OCI-LY7 (cell line): ENCODE measurements at regions not wholly inside any gene's neighbourhood (a gene's known extent, or its start where the extent isn't known, plus 50 kb on each side); places are given as distances from the start of the nearest gene placed in this dataset.

Experiments used
- BruUV-seq: library from RNA; stranded (reverse); fragments of 400-500 nt; replicated peaks from 2 replicates; lab custom pipeline; 2021; lab: Mats Ljungman, UMichigan
- CTCF ChIA-PET: fragments of 300-600 bp; sonication (Branson Sonifier 250); formaldehyde crosslinking; loops from one replicate; lab custom pipeline; 2022; ENCODE audit warnings: antibody characterized with exemption; ENCODE audit not compliant: unreplicated experiment; lab: Charles Lee
- POLR2A ChIA-PET: fragments of 300-600 bp; sonication (Branson Sonifier 250); formaldehyde crosslinking; loops from one replicate; lab custom pipeline; 2022; ENCODE audit warnings: antibody characterized with exemption; lab: Charles Lee
- DNase-seq: peaks from one replicate; pipeline ENCODE4 v3.0.0-alpha.2; 2015; ENCODE audit warnings: low spot score
- H2AFZ ChIP-seq: fragments of 200-600 bp; sonication (generic), shearing (Covaris generic); 2 replicates; pipeline ENCODE4 v1.6.1; 2014; ENCODE audit warnings: mild to moderate bottlenecking, antibody characterized with exemption, low read length, moderate library complexity
- H3K27ac ChIP-seq: fragments of 200-600 bp; sonication (generic); 2 replicates; pipeline ENCODE4 v1.5.1; 2014; ENCODE audit warnings: mixed run types, low read depth, mild to moderate bottlenecking, moderate library complexity, low read length, inconsistent platforms; ENCODE audit not compliant: poor library complexity, severe bottlenecking
- H3K36me3 ChIP-seq: fragments of 200-600 bp; sonication (generic); 2 replicates; pipeline ENCODE4 v1.6.1; 2014; ENCODE audit warnings: mild to moderate bottlenecking, antibody characterized with exemption, low read length, moderate library complexity, mixed read lengths; ENCODE audit not compliant: insufficient read depth
- H3K4me1 ChIP-seq: fragments of 200-600 bp; sonication (generic); 2 replicates; pipeline ENCODE4 v1.5.1; 2014; ENCODE audit warnings: mild to moderate bottlenecking, low read length; ENCODE audit not compliant: insufficient read depth, poor library complexity, severe bottlenecking
- H3K4me2 ChIP-seq: fragments of 200-600 bp; sonication (generic); 2 replicates; pipeline ENCODE4 v1.6.1; 2014; ENCODE audit warnings: mild to moderate bottlenecking, low read length
- H3K4me3 ChIP-seq: fragments of 200-600 bp; sonication (generic); 2 replicates; pipeline ENCODE4 v1.5.1; 2014; ENCODE audit warnings: mild to moderate bottlenecking, low read depth, low read length; ENCODE audit not compliant: poor library complexity, severe bottlenecking
- H3K79me2 ChIP-seq: fragments of 200-600 bp; sonication (generic); 2 replicates; pipeline ENCODE4 v1.6.1; 2016; ENCODE audit warnings: low read depth, mild to moderate bottlenecking, low read length, moderate library complexity, mixed read lengths; ENCODE audit not compliant: insufficient read depth
- H3K9me2 ChIP-seq: fragments of 200-600 bp; sonication (generic); 2 replicates; pipeline ENCODE4 v1.6.1; 2016; ENCODE audit warnings: mild to moderate bottlenecking, low read length, mixed read lengths; ENCODE audit not compliant: insufficient read depth
- H3K9me3 ChIP-seq: fragments of 200-600 bp; sonication (generic); 2 replicates; pipeline ENCODE4 v1.6.1; 2014; ENCODE audit warnings: mild to moderate bottlenecking, mixed run types, low read length, mixed read lengths
- H4K20me1 ChIP-seq: fragments of 200-600 bp; sonication (generic); 2 replicates; pipeline ENCODE4 v1.6.1; 2014; ENCODE audit warnings: mild to moderate bottlenecking, antibody characterized with exemption, low read length, moderate library complexity, mixed read lengths; ENCODE audit not compliant: insufficient read depth
- CTCF ChIP-seq: fragments of 200-600 bp; sonication (generic); conservative IDR thresholded peaks from 2 replicates; pipeline ENCODE4 v1.5.1; 2014; ENCODE audit warnings: mild to moderate bottlenecking, antibody characterized with exemption, low read length, moderate library complexity, mixed read lengths
- EZH2phosphoT487 ChIP-seq: fragments of 200-600 bp; sonication (generic); IDR thresholded peaks from 2 replicates; pipeline ENCODE4 v1.6.1; 2018; ENCODE audit warnings: low read depth, borderline replicate concordance, mild to moderate bottlenecking, mixed run types, antibody characterized with exemption, low read length, moderate library complexity, mixed read lengths
- intact Hi-C: fragments of 100-400 bp; cut with micrococcal nuclease; formaldehyde crosslinking; loops from one replicate; pipeline ENCODE4 v1.10.0; 2022; ENCODE audit not compliant: unreplicated experiment

- no peak overlapping the region for H2AFZ ChIP-seq
- H3K9me3 ChIP-seq, result no peaks in the 10 kb centered on the region
- H3K27ac ChIP-seq, result no peak overlapping the region
- no peak overlapping the region for H3K4me3 ChIP-seq
- H3K4me2 ChIP-seq, result no peak overlapping the region
- TF ChIP-seq CTCF (no peak), EZH2phosphoT487 (no peak)
- no TSS peak for BruUV-seq
- intact Hi-C loops, result no loop called here
- ChIA-PET CTCF (no interaction called here), POLR2A (no interaction called here)
- no peaks in the 10 kb centered on the region for H4K20me1 ChIP-seq
- no peak for DNase-seq
- H3K79me2 ChIP-seq, result no peaks in the 10 kb centered on the region
- no peaks in the 10 kb centered on the region for H3K36me3 ChIP-seq
- H3K9me2 ChIP-seq, result no peaks in the 10 kb centered on the region
- no peaks in the 10 kb centered on the region for H3K4me1 ChIP-seq
Measured at GRCh38 chr20:22453244-22454080, 130.9 kb downstream of the FOXA2 start.

GRCh38 chr20:22452442-22453011, 131.8 kb downstream of the FOXA2 start:
- DNase-seq, result no peak
- Histone ChIP-seq H3K79me2 (no peaks in the 10 kb centered on the region), H3K27ac (no peak overlapping the region), H3K4me1 (no peaks in the 10 kb centered on the region), H3K36me3 (no peaks in the 10 kb centered on the region), H4K20me1 (no peaks in the 10 kb centered on the region), H2AFZ (no peak overlapping the region), H3K9me3 (no peaks in the 10 kb centered on the region), H3K9me2 (no peaks in the 10 kb centered on the region), H3K4me2 (no peak overlapping the region), H3K4me3 (no peak overlapping the region)
- BruUV-seq, result no TSS peak
- CTCF ChIA-PET, result no interaction called here
- TF ChIP-seq CTCF (no peak), EZH2phosphoT487 (no peak)
- POLR2A ChIA-PET, result interaction anchor here (0.6 to 1.0 kb wide), 3 partner anchors 14 to 412 kb away, joined by 3 read pairs; no protein-coding TSS in a partner anchor
- intact Hi-C loops, result no loop called here

GRCh38 chr20:22450537-22450936, 133.8 kb downstream of the FOXA2 start:
- no peak overlapping the region for H3K4me3 ChIP-seq
- no peaks in the 10 kb centered on the region for H4K20me1 ChIP-seq
- intact Hi-C loops, result no loop called here
- no peaks in the 10 kb centered on the region for H3K4me1 ChIP-seq
- H3K36me3 ChIP-seq, result no peaks in the 10 kb centered on the region
- no peaks in the 10 kb centered on the region for H3K9me3 ChIP-seq
- ChIA-PET CTCF (no interaction called here), POLR2A (interaction anchor here (0.6 kb wide), 1 partner anchor 138 kb away, joined by 11 read pairs; no protein-coding TSS in a partner anchor)
- H3K9me2 ChIP-seq, result no peaks in the 10 kb centered on the region
- H3K4me2 ChIP-seq, result no peak overlapping the region
- H3K79me2 ChIP-seq, result no peaks in the 10 kb centered on the region
- no peak overlapping the region for H3K27ac ChIP-seq
- TF ChIP-seq EZH2phosphoT487 (no peak), CTCF (no peak)
- no peak overlapping the region for H2AFZ ChIP-seq
- DNase-seq, result no peak
- BruUV-seq, result no TSS peak
